Inferior parietal cortex (tissue), 1 donor: ENCODE measurements at regions not wholly inside any gene's neighbourhood (a gene's known extent, or its start where the extent isn't known, plus 50 kb on each side); places are given as distances from the start of the nearest gene placed in this dataset.

Experiments
- DNase-seq: peaks from one replicate; pipeline ENCODE4 v3.0.0-alpha.2; 2016; ENCODE audit errors: extremely low spot score

DNA sequence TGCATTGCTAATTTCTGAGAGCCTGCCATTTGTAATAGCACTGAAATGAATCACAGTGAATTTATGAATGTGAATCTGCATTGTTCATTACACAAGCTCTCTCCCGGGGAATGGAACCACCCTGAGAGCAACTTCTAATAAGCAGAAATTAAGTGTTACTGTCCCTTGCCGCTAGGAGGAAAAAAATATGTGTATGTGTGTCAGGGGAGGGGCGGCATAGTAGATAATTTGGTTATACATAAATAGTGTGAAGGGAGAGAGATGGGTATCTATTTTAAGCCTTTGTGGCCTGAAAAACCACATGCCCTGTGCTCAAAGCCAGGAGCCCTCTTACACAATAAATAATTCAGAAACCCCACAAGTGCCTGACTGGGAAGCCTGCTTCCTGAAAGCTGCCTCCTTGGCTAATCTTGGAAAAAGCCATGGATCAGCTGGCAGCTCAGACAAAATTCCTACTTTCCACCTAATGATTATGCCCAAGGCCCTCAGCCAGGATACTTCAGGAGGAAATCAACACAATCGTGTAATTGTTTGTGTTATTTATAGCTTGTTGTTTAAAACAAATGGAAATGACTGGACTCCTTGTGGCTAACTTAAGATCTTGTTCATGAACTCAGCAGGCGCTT, 366.2 kb upstream of the KITLG start:
- no peak for DNase-seq

DNA sequence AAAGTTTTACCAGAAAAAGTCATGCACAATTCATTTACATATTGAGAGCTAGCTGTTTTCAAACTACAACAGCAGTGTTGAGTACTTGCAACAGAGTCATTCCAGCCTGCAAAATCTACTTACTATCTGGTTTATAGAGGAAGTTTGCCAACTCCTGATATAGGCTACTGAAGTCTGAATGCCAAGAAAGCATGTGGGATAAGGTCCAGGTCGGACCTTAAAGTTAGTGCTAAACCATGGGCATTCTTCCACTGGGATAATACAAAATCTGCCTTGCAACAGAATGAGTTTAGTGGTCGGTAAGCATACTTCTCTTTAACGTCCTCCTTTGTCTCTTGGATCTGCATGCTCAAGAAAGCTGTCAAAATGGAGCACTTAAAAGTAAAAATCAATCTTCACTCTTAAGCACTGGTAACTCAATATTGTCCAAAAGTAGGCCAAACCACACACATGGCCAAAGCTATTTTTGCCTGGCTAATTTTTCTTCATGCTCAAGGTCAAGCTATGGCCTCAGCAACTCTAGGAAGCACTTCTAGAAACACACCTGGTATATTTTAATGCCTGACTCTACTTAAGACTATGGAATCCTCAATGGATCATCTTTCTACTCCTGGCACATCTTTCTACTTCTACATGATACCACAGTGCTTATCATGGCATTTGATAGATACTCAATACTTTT, 364.9 kb upstream of the KITLG start:
- DNase-seq: no peak

DNA sequence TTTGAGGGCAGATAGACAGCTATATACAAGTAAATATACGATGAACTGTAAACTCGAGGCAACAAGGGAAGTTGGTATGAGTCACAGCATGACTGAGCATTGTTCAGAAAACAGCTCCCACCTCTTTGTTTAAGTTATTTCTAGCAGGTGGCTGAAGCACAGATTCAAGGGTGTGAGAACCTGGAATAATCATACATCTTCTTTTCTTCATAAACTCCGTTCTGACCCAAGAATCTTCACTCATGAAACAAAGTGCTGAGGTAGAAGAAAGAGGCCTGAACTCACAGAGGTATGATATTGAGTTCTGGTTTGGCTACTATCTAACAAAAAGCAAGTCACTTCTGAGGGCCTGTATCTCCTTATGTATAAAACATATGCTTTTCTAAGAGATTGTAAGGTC, 364.1 kb upstream of the KITLG start:
- DNase-seq: no peak

DNA sequence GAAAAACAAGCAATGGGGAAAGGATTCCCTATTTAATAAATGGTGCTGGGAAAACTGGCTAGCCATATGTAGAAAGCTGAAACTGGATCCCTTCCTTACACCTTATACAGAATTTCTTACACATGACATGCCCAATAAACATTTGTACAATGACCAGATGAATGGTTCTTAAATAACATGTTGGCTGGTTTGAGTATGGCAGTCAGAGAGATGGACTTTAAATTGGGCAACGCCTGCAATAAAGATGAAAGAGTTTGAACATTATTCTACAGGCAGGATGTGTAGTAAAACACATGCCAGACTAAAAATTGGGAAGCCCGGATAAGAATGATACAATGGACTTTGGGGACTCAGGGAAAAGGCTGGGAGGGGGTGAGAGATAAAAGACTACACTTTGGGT, 360.6 kb upstream of the KITLG start:
- DNase-seq: no peak

DNA sequence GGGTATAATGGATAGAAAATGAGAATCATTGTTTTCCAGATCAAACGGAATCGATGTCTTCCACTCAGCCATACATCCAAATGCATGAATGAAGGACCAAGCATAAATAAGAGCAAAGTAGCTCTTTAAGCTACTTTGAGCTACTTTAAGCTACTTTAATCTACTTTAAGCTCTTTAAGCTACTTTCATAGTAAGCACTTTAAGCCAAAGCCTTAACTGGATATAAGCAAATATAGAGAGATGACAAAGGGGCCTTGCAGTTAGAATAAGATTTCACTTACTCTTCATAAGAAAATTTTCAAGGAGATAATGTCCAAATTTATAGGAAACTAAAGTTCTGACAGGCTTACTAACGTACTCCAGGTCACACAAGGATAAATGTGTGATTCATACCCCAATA, 355.6 kb upstream of the KITLG start:
- no peak for DNase-seq

DNA sequence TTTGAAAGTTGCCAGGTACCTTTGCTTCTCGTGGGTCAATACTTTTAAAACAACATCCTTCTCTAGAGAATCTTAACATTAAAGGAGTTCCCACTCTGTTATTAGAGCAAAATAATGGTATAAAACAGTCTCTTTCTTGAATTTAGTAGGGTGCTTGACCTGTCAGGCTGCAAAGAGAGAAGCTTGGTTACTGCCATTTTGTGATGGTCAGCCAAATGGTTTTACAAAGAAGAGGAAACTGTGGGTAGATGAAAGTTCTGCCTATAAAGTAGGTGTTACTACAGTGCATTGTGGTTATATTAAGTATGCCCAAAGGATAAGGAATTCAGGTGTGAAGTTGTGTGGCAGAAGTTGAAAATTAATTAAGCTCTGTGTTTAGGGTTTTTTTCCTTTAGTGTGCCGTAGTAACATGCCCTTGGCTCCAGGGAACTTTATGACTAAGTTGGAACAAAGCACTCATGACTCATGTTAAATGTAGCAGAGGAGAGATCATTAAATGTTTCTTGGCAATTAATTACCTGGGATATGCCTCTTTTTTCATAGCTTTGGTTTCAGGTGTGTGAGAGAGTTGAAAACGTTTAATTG, 354.0 kb upstream of the KITLG start:
- no peak for DNase-seq

DNA sequence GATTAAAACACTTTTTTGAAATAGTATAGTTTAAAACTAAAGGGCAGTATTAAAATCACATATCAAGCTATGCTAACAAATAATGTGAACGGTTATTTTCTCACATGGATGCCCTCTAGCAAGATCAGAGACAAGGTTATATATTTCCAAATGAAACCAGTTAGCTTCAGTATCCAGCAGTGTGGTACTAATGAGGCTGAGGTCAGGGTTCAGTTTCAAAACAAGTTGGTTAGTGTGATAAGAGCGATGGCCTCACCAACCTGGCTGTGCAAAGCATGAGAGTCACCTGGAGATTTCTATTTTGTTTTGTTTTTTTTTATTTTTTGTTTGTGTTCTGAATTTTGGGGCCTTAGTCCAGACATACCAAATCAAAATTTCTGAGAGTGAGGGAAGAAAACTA, 352.2 kb upstream of the KITLG start:
- DNase-seq: no peak

DNA sequence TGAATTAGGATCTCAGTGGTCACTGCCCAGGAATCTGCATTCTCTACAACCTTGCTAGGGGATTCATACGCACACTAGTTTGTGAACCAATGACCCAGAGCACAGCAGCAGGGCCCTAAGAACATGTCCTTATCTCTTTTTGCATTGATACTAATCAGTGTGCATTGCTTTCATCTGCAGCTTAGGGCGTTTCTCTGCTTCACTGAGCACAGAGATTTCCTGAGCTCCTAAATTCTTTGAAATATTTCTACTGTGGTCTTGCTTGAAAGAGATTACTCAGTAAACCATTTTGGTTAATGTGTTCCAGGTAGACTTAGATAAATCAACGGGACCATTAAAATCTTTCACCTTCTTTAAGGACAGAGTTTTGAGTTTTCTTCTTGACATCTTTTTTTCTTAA, 351.3 kb upstream of the KITLG start:
- DNase-seq: no peak

DNA sequence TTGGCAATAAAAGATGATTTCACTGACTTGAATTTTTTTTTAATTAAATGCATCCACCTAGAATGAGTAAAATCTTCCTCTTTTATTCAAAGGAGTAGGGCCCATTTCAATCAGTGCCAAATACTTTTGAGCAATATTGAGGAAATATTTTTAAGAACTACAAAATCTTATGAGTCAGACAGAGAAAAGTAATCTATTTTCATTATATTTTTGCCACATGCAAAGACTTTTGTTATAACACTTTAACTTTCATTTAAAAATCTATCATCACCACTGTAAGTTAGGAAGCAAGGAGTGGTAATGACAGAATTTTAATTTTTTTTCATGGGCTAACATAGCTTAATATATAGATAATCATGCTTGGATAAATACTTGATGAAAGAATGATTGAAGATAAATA, 345.2 kb upstream of the KITLG start:
- DNase-seq: no peak

DNA sequence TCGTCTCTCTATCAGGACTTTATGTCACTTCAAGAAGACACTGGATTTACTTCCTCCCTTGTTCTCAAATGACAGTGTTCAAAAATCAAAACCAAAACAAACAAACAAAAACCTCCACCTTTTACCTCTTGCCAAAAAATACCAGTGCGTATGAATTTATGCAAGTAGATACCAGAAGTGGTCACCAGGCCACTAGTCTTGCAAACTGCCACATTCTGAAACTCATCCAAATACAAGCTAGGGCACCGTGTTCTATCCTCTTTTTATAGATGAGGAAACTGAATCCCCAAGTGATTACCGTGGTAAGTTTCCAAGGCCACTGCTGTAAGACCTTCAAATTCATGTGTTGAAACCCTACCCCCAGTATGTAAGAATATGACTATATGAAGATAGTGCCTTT, 343.9 kb upstream of the KITLG start:
- no peak for DNase-seq

DNA sequence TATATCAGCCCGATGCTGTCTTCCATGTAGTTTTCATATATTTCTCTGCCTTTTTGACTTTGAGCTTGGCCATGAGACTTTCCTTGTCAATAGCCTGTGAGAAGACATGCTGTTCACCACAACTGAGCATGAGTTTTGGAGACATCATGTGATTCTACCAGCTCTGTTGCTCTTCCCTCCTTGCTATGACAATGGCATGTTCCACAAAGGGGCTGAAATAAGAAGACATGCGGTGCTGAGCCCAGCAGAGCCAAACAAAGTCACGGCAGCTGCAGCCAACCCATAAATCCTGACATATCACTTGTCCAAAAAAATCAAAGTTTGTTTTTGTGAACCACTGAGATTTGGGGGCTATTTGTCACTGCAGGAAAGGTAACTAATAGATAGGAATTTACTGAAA, 343.4 kb upstream of the KITLG start:
- DNase-seq: no peak

DNA sequence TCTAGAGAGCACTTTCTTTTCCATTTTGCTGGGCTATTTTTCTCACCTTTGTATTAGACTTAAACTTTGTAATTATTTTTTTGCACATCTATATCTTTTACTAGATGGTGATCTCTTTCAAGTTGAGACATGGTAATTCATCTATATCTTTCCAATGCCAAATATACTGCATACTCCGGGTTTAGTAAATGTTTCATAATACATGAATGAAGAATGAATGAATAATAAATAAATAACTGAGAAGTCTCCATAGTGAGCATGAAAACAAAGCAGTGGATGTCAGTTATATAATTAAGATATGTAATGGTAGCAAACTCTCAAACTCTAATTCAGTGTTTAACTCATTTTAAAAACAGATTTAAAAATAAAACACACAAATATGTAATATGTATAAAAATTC, 342.5 kb upstream of the KITLG start:
- no peak for DNase-seq

DNA sequence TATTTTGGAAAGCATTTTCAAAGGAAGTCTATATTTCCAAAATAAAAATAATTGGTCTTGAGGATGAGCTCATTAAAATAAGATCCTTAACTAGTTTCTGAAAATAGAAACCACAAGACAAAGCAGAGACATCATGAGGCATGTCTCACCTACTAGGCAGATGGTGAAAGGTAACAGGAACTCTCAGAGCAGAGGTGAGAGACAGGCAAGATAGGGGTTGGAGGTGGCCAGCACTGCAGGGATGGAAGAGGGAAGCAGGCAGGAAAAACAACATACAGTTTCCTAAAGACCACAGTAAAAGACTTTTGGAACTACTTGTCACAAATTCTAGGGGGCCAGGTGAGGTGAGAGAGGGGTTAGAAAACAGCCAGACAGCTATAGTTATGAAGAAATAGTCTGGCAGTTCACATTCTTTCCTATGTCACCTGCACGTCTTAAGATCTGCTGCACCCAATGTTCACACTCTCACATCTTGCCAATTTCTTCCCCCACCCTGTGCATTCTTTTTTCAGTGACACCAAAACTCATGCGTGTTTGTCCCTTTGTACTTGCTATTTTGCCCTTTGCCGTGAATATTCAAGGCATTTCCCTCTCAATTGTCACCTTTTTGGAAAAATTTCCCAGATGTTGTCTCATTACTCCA, 341.7 kb upstream of the KITLG start:
- DNase-seq: no peak

DNA sequence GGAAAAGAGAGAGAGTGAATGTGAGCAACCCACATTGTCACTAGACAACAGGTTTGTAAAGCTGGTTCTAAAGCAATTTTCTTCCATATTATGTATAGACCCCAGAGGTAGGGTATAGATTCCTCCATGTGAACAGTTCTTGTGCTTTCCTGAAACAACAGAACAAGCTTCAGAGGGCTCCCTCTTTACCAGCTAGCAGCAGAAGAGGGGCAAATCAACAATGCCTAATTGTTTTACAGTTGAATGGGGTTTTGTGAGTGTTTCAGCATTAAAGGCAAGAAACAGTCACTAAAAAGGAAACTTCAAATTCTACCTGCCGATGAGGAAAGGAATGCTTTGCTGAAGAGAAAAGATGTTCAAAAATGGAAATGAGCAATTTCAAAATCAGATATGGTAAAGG, 341.2 kb upstream of the KITLG start:
- DNase-seq: peak; percentile 18

DNA sequence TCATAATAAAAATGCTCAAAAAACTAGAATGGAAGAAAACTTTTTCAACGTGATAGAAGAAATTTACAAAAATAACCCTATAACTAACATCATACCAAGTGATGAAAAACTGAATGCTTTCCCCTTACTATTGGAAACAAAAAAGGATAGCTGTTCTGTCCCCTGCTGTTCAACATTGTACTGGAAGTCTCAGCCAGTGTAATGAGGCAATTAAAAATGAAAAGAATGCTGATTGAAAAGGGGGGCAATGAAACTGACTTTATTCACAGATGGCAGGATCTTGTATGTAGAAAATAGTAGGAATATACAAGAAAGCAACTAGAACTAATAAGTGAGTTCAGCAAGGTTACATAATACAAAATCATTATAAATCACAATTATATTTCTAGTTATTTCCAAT, 337.9 kb upstream of the KITLG start:
- DNase-seq: no peak

DNA sequence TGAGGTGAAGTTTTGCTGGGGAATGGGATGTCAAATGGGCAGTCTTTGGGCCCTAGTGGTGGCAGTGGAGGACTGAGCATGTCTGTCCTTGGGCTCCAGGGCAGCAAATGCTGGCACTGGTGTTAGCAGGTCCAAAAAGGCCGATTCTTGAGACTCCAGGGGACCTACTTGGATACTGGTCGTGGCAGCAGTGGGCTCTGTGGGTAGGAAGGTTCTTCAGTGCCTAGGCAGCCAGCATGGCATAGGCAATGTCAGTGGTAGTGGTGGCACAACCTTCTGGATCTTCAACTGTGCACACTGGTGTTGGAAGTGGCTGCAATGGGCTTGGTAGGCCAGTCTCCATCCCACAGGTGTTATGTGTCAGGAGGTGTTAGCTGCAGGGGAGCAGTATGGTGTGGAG, 334.7 kb upstream of the KITLG start:
- DNase-seq: no peak

DNA sequence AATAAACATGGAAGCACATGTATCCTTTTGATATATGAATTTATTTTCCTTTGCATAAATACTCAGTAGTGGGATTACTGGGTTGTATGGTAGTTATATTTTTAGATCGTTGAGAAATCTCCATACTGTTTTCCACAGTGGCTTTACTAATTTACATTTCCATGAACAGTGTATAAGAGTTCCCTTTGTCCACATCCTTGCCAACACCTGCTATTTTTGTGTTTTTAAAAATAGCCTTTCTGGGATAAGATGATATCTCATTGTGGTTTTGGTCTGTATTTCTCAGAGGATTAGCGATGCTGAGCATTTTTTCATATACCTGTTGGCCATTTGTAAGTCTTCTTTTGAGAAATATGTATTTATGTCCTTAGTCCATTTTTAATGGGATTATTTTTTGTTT, 329.2 kb upstream of the KITLG start:
- no peak for DNase-seq

DNA sequence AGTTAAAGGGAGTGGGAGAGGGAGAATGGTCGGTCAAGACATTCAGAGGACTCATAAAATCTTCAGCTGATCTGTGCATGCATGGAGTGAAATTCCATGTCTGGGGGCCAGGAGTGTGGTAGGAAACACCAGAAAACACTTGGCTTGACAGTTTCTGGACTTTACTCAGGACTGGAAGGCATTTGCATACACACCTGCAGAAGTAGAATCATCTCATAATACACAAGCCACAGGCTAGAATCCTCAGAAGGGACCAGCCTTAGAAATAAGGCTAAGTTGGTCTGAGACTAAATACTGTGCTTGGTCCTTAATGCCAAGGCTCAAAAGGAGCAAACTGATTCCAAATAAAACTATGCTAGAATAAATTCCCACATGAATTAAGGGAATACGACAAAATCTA, 328.1 kb upstream of the KITLG start:
- no peak for DNase-seq

DNA sequence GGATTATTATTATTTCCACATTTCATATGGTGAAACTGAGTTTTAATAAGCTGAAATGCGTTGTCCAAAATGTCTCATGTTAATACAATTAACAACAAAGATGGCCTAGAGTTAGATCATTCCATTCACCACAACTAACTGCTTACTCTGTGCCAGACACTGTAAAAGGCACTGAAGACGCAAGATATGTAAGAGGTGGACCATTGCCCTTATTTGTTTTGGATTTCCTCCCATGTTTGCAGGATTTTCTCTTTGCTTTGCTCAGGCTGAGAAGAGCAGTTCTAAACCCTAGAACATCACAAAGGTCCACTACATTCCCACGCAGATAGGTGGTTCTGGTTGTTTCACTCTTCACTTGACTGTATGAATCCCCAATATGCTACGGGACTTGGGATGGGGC, 324.4 kb upstream of the KITLG start:
- no peak for DNase-seq

DNA sequence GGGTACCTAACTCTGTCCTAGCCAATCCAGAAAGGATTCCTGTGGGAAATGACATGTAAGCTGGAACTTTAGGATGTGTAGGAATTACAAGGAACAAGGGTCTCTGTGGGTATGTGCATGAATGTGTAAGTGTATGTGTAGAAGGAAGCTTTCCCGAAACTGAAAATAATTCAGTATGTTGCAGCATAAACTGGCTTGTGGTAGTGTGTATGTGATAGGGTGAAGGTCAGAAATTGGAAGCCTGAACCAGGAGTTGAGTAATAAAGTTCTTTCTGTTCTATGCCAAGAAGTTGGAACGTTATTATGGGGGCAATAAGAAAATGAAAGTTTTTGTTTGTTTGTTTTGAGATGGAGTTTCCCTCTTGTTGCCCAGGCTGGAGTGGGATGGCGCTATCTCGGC, 323.1 kb upstream of the KITLG start:
- no peak for DNase-seq

DNA sequence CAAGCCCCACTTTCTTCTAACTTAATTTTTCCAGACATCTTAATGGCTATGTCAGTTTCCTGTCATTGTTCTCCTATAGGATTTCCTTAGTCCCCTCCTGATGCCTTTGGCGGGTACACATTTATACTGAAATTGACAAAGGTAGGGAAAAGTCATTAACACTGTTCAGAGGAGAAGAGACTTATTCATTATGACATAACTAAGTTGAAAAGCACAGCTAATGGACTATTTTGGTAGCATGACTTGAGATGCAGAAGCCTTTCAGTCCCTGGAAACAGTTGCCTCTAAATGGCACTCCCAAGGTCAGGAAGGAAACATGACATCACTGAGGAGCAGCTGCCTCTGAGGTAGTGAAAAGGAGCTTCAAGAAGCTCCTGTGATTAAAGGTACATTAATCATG, 317.5 kb upstream of the KITLG start:
- no peak for DNase-seq

DNA sequence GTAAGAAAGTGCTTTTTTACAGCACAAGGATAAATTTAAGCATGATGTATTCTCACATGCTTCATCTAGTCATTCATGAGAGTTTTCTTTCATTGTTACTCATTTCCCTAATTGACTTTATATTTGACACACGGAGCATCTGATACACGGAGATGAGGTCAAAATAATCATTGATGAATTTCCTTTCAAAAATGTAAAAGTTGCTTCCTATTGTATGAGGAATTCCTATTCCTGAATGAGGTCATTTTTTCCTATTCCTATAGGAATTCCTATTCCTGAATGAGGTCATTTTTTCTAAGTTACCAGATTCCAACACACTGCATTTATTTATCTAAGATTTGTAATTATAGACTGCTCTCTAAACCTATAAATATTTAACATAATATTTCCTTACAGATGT, 316.7 kb upstream of the KITLG start:
- DNase-seq: no peak

DNA sequence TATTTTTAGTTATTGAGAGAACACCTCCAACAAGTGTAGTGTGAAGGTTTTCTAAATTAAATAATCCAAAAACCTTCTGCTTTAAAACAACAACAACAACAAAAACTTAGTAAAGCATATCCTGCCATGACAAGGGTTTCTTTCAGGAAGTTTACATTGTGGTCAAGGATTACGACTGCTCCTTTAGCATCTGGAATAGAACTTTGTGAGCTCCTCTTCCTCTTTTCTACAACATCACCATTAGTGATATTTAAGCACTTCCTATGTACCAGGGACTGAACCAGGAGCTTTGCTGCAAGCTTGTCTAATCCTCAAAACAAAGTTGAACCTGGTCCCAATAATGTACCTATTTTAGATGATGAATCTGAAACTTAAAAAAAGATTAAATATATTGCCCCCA, 315.4 kb upstream of the KITLG start:
- no peak for DNase-seq
